K562 (cell line): ENCODE measurements at regions not wholly inside any gene's neighbourhood (a gene's known extent, or its start where the extent isn't known, plus 50 kb on each side); places are given as distances from the start of the nearest gene placed in this dataset.

ENCODE experiments used
- ATAC-seq: fragments of 200-7000 bp; cut with Tn5 transposase; 3 replicates; pipeline ENCODE4 v1.9.1; 2020; ENCODE audit warnings: moderate library complexity
- BruUV-seq: library from RNA; stranded (reverse); fragments of 400-500 nt; replicated peaks from 2 replicates; lab custom pipeline; 2021; lab: Mats Ljungman, UMichigan
- CTCF ChIA-PET: fragments of 300-600 bp; formaldehyde crosslinking; extraction: SDS; loops from one replicate; lab custom pipeline; 2021; ENCODE audit warnings: low intra/inter-chr PET ratio; lab: Yijun Ruan, JAX
- POLR2A ChIA-PET: fragments of 300-600, 350-650 bp; sonication (Branson Sonifier 250); formaldehyde crosslinking; extraction: SDS; loops from one replicate; lab custom pipeline; 2021; ENCODE audit warnings: antibody characterized with exemption, inconsistent platforms; lab: Yijun Ruan, JAX
- DNase-seq, 4 experiments: peaks; one replicate each; pipeline versions ENCODE4 v3.0.0 to v3.0.0-alpha.2; 2011 to 2018; ENCODE audit warnings: low spot score in 3 of 4, mixed read lengths in 3 of 4; ENCODE audit errors: extremely low read depth in 1 of 4
- FAIRE-seq: peaks from 2 replicates; lab custom pipeline; 2011; peaks lifted over from hg19 to GRCh38; lab: Jason Lieb, UNC
- H2AFZ ChIP-seq: 2 replicates; pipeline ENCODE4 v1.6.0; 2011; ENCODE audit warnings: low read depth, low read length, control low read depth, inconsistent platforms
- H3K27ac ChIP-seq: fragments of 200-600 bp; 3 replicates; pipeline ENCODE4 v1.8.0; 2011; ENCODE audit warnings: low read depth, mild to moderate bottlenecking, control low read depth, inconsistent platforms, low read length, moderate library complexity, mixed read lengths; ENCODE audit errors: extremely low read depth
- H3K27me3 ChIP-seq, 2 experiments: fragments of 300-600 bp in 1 of 2; 2 replicates in 1 of 2; 3 replicates in 1 of 2; pipeline versions ENCODE4 v1.6.0 to v1.8.0; 2011; ENCODE audit warnings: inconsistent platforms in 2 of 2, low read length in 2 of 2, mild to moderate bottlenecking in 1 of 2, mixed read lengths in 1 of 2, moderate library complexity in 1 of 2; ENCODE audit not compliant: control insufficient read depth in 2 of 2, insufficient read depth in 2 of 2
- H3K36me3 ChIP-seq: fragments of 300-600 bp; 3 replicates; pipeline ENCODE4 v1.8.0; 2011; ENCODE audit warnings: mild to moderate bottlenecking, low read length, inconsistent platforms; ENCODE audit not compliant: control insufficient read depth, insufficient read depth
- H3K4me1 ChIP-seq, 2 experiments: fragments of 200-600 bp in 1 of 2; replicated peaks in 1 of 2; 2 replicates in 1 of 2; 3 replicates in 1 of 2; pipeline versions ENCODE4 v1.5.1 to v1.8.0; 2011; ENCODE audit warnings: inconsistent platforms in 2 of 2, low read length in 2 of 2, mild to moderate bottlenecking in 1 of 2, mixed read lengths in 1 of 2, moderate library complexity in 1 of 2; ENCODE audit not compliant: control insufficient read depth in 2 of 2, insufficient read depth in 2 of 2
- H3K4me2 ChIP-seq: 2 replicates; pipeline ENCODE4 v1.6.1; 2011; ENCODE audit warnings: low read length, control low read depth, inconsistent platforms, mixed read lengths; ENCODE audit not compliant: insufficient read depth
- H3K4me3 ChIP-seq: fragments of 200-600 bp; sonication (generic), shearing (Covaris generic); 2 replicates; pipeline ENCODE4 v1.5.1; 2016; ENCODE audit warnings: control low read depth, inconsistent platforms
- H3K79me2 ChIP-seq: fragments of 200-600 bp; 3 replicates; pipeline ENCODE4 v1.8.0; 2011; ENCODE audit warnings: low read length, inconsistent platforms; ENCODE audit not compliant: control insufficient read depth, insufficient read depth
- H3K9ac ChIP-seq, 2 experiments: 2 replicates each; pipeline versions ENCODE4 v1.6.0 to v1.6.1; 2011; ENCODE audit warnings: low read depth in 2 of 2, low read length in 2 of 2, control low read depth in 1 of 2, inconsistent platforms in 1 of 2, mild to moderate bottlenecking in 1 of 2, mixed read lengths in 1 of 2; ENCODE audit not compliant: insufficient read depth in 1 of 2
- H3K9me1 ChIP-seq: one replicate; pipeline ENCODE4 v1.6.0; 2011; ENCODE audit warnings: inconsistent platforms, mild to moderate bottlenecking, low read length, moderate library complexity; ENCODE audit not compliant: control insufficient read depth, insufficient read depth
- H3K9me3 ChIP-seq: replicated peaks from 2 replicates; pipeline ENCODE4 v1.5.1; 2011; ENCODE audit warnings: low read depth, low read length, inconsistent platforms; ENCODE audit not compliant: control insufficient read depth, insufficient read depth
- H4K20me1 ChIP-seq: replicated peaks from 2 replicates; pipeline ENCODE4 v1.6.1; 2011; ENCODE audit warnings: low read length, inconsistent platforms, mixed read lengths; ENCODE audit not compliant: control insufficient read depth, insufficient read depth
- BCOR ChIP-seq: fragments of 450-650 bp; IDR thresholded peaks from 2 replicates; pipeline ENCODE4 v1.6.1; 2016
- CBFA2T3 ChIP-seq: fragments of 450-650 bp; IDR thresholded peaks from 2 replicates; pipeline ENCODE4 v1.6.1; 2017
- ILK ChIP-seq: fragments of 450-650 bp; IDR thresholded peaks from 2 replicates; pipeline ENCODE4 v1.6.1; 2016; ENCODE audit warnings: missing genetic modification characterization, low read depth, mild to moderate bottlenecking, missing compliant biosample characterization, moderate library complexity, borderline replicate concordance
- NCOR1 ChIP-seq: fragments of 450-650 bp; IDR thresholded peaks from 2 replicates; pipeline ENCODE4 v1.6.1; 2016; ENCODE audit warnings: mild to moderate bottlenecking, moderate library complexity
- NFYB ChIP-seq: IDR thresholded peaks from 2 replicates; pipeline ENCODE4 v1.6.1; 2011; ENCODE audit warnings: mild to moderate bottlenecking, moderate library complexity; ENCODE audit not compliant: insufficient read length; ENCODE audit errors: extremely low read depth
- NRF1 ChIP-seq, 2 experiments: fragments of 450-650 bp; IDR thresholded peaks in 1 of 2; conservative IDR thresholded peaks in 1 of 2; 2 replicates each; pipeline ENCODE4 v1.6.1; 2014; ENCODE audit warnings: mild to moderate bottlenecking in 2 of 2
- RBM22 ChIP-seq: fragments of 200-400 bp; formaldehyde crosslinking; IDR thresholded peaks from 2 replicates; pipeline ENCODE4 v1.6.1; 2018; ENCODE audit warnings: low read length, low read depth; ENCODE audit not compliant: poor library complexity, severe bottlenecking
- TAL1 ChIP-seq: fragments of 450-650 bp; IDR thresholded peaks from 2 replicates; pipeline ENCODE4 v1.6.1; 2016; ENCODE audit warnings: mild to moderate bottlenecking
- ZNF75A ChIP-seq: fragments of 450-650 bp; formaldehyde crosslinking; IDR thresholded peaks from 2 replicates; pipeline ENCODE4 v1.4.0; 2020; ENCODE audit warnings: mild to moderate bottlenecking
- WGBS: fragments of 100-300 bp; shearing (Covaris generic); methylation state at CpG from one replicate; pipeline ENCODE4 v1.1.6; 2016; ENCODE audit warnings: low coverage, mixed read lengths; ENCODE audit not compliant: insufficient coverage; ENCODE audit errors: missing lambda C conversion rate; 5-methylcytosine and 5-hydroxymethylcytosine counted together
- in situ Hi-C: fragments of 300-500 bp; cut with MboI; formaldehyde crosslinking; loops from 4 replicates; pipeline ENCODE4 v1.15.0; 2018; ENCODE audit warnings: inconsistent platforms, mixed read lengths
- intact Hi-C: fragments of 100-400 bp; cut with micrococcal nuclease; formaldehyde crosslinking; loops from 2 replicates; pipeline ENCODE4 v1.14.2; 2022

- in situ Hi-C loops: no loop called here
- Histone ChIP-seq H3K9me1 (no peaks in the 10 kb centered on the region), H4K20me1 (no peaks in the 10 kb centered on the region)
- TF ChIP-seq CBFA2T3 (no peak), NFYB (no peak), ILK (tag) (no peak), TAL1 (no peak), ZNF75A (CRISPR knock-in tag) (no peak), BCOR (no peak), NRF1 (conservative IDR thresholded peaks at IDR 0.05 in 1 of 2, IDR thresholded peaks at IDR 0.05 in 1 of 2) (no peak), NCOR1 (no peak), RBM22 (no peak)
- TF ChIP-seq, all 486 proteins: peak for 0
- H3K4me3 ChIP-seq: no peak overlapping the region
- peaks cover 9% of the 10 kb centered on the region for H3K9me3 ChIP-seq
- no peaks in the 10 kb centered on the region for H3K79me2 ChIP-seq
- ChIA-PET CTCF (no interaction called here), POLR2A (no interaction called here)
- no peak overlapping the region for H3K9ac ChIP-seq
- H2AFZ ChIP-seq: no peak overlapping the region
- BruUV-seq: no TSS peak
- intact Hi-C loops: no loop called here
- no peak overlapping the region for H3K27ac ChIP-seq
- FAIRE-seq: no peak
- no peaks in the 10 kb centered on the region for H3K36me3 ChIP-seq
- H3K4me2 ChIP-seq: no peak overlapping the region
- peaks cover 16 to 17% of the 10 kb centered on the region in 2 experiments for H3K4me1 ChIP-seq
- DNase-seq: no peak
- WGBS: 49% methylated on average over 14 of the region's 15 CpGs
- H3K27me3 ChIP-seq: peaks cover 0 to 7% of the 10 kb centered on the region in 2 experiments; a peak in 3 of 5 replicates
- no peak for ATAC-seq
These were observed 267.1 kb downstream of the C16orf95 start for GRCh38 chr16:87050142-87050541.
